Mammary epithelial cell (primary cell): ENCODE measurements at regions not wholly inside any gene's neighbourhood (a gene's known extent, or its start where the extent isn't known, plus 50 kb on each side); places are given as distances from the start of the nearest gene placed in this dataset.

ENCODE experiments used
- CTCF ChIP-seq, 2 donors: IDR thresholded peaks in 1 of 2; conservative IDR thresholded peaks in 1 of 2; 2 replicates each; pipeline ENCODE4 v1.5.1; 2011 to 2012; ENCODE audit warnings: inconsistent platforms in 2 of 2, low read length in 2 of 2, mild to moderate bottlenecking in 2 of 2, control low read depth in 1 of 2, low read depth in 1 of 2; ENCODE audit not compliant: insufficient read depth in 1 of 2; ENCODE audit errors: extremely low read depth in 1 of 2
- EZH2 ChIP-seq: IDR thresholded peaks from 2 replicates; pipeline ENCODE4 v1.6.1; 2012; ENCODE audit warnings: low read length, inconsistent platforms, borderline replicate concordance

GRCh38 chr1:99455760-99456159, 190.2 kb upstream of the PALMD start:
- TF ChIP-seq CTCF (conservative IDR thresholded peaks at IDR 0.05 in 1 of 2, IDR thresholded peaks at IDR 0.05 in 1 of 2; ENCODE audit: extremely low read depth in 1 of 2, insufficient read depth in 1 of 2, low read depth in 1 of 2, low read length in 2 of 2) (no peak), EZH2 (no peak)
